Fibroblast of peridontal ligament (primary cell): ENCODE measurements at regions not wholly inside any gene's neighbourhood (a gene's known extent, or its start where the extent isn't known, plus 50 kb on each side); places are given as distances from the start of the nearest gene placed in this dataset.
"Not testable (repeated sequence)": the region's sequence is repeated elsewhere in the genome, so short reads cannot be mapped to it uniquely, and the experiment has no call there.

Experiments
- DNase-seq: peaks from one replicate; pipeline ENCODE4 v3.0.0-alpha.2; 2010; ENCODE audit errors: extremely low read depth

DNA sequence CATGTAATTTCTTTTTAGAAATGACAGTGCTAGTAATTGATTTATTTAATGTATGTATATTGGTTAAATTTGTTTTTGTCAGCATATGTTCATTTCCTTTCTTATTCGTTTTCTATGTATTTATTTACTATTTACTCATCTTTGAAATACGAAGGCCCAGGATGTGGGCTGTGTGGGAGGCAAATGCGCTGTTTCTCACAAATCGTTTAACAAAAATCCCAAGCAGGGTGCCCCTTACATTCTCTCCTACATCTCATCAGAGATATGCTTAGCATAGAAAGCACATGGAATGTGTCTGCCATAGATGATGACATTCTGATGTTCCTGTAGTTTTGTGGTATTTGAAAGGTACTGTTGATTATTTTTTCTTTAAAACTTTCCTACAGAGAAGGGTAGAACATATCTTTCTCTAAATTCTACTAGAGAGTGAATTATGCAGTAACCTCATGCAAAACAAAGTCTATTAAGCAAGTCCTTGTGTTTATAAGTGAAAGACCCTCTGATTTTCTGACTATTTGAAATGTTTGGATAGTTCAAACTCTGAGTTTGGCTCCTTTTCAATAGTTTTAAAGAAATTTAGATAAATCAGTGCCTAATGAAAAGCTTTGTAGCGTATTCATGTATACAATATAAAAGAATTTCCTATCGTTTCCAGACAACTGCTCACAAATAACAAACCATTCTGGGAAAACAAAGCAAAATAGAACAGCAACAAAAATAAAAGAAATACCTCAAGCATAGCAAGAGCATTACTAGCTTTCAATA is 111.1 kb upstream of the VGLL3 start:
- DNase-seq, result no peak

DNA sequence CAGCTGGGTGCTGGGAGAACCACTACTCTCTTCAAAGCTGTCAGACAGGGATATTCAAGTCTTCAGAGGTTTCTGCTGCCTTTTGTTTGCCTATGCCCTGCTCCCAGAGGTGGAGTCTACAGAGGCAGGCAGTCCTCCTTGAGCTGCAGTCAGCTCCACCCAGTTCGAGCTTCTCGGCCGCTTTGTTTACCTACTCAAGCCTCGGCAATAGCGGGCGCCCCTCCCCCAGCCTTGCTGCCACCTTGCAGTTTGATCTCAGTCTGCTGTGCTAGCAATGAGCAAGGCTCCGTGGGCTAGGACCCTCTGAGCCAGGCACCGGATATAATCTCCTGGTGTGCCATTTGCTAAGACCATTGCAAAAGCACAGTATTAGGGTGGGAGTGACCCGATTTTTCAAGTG is 106.8 kb upstream of the VGLL3 start:
- not testable (repeated sequence) for DNase-seq

DNA sequence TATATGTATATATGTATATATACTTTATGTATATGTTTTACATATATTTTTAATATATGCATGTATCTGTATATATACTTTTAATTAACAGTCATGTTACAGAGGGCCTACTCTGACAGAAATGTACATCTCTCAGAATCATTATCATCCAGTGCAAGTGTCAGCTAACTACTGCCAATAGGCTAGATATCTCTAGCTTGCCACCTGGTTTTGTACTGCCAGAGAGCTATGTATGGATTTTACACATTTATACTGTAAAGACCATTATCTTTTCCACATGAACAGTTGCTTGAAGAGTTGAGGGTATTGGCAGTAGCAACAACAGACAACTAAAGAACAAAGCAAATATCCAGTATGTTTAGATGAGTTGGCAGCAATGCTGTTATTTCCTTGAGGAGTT is 99.7 kb upstream of the VGLL3 start:
- peak; percentile 15 for DNase-seq

DNA sequence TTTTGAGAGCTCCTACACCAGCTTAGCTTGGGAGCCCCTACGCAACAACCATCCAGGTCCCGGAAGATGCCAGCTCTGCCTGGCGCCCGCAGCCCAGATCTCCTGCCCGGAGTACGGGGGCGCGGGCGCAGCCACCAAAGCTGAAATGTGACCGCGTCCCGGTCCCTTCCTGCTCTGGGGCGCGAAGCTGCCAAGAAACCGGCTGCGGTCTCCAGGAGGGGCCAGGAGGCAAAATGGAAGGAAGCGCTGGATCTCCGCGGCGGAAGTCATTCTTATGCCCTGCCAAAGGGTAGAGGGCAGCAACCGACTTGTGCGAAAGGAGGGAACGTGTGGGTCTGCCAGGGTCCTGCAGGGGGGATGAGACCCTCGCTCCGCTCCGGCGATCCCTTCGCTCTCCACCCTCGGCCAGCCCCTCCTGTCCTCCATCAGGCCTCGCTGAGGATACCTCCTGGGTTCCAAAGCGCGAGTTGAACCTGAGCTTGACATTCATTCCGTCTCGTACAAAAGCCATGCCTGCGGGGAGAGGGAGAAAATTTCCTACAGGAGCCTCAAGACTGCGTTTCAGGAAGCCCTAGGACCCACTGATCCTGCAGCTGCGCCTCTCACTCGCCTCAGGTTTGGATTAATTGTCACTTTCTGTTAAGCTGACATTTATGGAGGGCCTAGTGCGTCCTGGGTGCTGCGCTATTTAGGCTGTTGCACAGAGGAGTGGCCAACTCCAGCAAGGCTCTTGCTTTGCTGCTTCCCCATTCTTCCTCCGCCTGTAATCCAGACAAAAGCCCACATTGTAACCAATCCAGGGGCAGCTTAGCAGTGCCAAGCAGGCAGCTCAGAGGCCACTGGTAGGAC is 98.3 kb upstream of the VGLL3 start:
- peak; percentile 93 for DNase-seq

DNA sequence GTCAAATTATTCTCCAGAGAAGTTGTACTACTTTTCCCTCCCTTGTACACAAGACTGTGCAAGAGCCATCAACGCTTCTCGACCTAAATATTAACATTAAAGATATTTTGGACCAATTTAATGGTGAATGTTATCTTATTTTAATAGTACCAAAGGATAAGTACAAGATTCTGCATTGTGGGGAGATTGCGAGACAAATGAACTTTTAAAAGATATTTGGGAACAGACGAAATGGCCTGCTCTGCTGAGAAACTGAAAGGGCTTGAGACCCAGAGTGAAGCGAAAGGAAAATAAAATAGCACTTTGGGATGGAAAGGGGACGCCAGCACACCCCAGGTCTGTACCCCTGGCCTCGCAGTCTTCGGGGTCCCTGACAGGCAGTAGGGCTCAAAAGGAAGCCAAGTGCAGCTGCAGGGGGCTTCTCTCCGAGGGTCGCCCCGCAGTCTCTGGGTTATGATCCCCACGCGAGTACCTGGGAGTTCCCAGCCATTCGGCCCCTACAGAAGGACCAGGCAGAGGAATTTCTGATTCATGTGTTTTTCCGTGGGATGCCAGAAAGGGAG is 97.6 kb upstream of the VGLL3 start:
- peak; percentile 52 for DNase-seq

DNA sequence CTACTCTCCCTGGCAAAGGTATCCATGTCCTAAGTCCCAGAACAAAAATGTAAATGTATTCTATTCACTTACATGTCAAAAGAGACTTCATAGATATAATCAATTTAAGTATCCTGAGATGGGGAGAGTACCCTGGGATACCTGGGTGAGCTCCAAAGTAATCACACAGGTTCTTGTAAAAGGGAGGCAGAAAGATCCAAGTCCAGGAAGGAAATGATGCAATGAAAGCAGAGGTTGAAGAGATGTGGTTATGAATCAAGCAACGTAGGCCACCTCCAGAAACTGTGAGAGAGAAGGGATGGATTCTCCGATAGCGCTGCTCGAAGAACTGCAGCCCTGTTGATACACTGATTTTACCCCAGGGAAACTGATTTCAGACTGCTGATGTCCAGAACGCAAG is 93.9 kb upstream of the VGLL3 start:
- DNase-seq, result no peak

DNA sequence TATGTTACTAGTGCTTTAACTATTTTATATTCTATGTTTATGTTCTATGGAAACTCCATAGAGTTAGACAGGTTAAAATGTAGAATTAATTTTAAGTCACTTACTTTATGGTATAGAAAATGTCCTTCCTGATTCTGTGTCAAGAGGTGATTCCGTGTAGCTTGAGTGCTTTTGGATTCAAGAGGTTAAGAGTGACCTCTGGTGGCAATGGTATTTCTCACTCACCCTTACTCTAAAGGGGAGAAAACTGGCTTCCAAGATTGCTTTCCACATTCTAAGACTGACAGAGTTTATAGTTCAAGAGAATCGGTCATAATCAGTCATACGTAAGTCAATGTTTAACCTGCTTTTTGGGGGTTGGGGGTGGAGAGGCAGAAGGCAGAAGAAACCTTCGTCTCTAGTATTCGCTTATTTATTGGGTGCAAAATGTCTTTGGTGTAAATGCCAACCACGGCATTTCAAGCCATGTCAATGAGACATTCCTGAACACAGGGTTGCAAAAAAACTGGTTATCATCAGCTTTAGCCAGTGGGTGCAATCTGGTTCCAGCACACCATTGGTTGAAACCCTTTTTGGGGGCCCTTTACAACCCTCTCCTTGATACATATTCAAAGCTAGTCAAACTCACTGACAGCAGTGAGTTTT is 92.0 kb upstream of the VGLL3 start:
- peak; percentile 90 for DNase-seq

DNA sequence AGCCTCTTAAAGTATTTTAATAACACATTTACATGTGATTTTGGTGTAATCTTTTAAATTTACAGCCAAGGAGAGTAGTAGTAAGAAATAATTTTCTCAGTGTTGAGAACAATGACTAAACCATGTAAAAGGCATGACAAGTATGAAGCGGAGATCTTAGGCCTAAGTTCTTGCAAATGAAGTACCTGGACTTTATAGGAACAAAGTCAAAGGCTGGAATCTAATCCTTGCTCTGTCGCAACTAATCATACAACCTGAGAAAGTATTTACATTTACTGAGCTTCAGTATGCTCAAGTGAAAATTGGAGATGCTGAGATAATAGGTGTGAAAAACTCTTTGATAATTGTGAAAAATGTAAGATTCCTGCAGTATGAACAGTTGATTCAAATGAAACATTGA is 86.4 kb upstream of the VGLL3 start:
- no peak for DNase-seq

DNA sequence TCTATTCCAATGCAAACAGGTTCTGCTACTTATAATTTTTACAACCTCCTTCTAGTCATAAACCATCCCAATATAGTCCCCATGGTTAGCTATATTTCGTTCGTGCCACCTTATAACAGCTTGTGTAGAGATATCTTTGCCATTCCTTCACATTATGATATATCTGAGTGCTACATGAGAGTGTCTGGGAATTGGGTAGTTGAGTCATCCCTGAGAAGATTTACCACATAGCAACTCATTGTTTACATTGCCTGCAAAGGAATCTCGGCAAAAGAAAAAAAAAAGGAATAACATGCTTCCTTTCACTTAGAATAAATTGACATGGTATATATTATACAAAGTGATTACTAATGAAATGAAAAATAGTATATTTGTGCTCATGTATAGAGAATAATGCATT is 86.0 kb upstream of the VGLL3 start:
- peak; percentile 88 for DNase-seq

DNA sequence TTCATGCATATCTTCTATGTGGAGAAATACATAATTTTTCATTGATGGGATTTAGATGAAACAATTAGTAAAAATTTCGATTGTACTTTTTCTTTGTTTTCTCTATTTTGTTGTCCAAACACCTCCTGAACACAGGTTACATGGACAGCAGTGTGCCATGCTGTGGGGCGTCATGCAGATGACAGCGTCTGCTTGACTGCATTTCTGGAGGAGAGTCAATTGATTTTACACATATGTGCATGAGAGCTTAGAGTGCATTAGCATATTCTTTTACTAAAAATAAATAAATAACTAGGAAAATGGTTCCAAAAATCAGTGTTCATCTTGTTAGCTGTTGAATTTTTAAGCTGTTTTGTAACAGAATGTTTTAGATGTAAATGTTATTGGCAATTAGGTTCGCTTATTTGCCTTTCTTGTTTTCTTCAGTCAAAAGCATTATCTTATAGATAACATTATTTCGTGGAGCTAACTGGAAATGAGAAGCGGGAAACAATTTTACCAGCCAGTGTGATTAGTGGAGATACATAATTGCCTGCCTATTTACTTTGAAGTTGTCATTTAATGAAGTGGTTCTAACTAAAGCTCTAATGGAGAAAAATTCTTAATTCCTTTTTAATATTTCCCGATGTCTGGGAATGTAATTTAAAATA is 82.7 kb upstream of the VGLL3 start:
- DNase-seq, result no peak

DNA sequence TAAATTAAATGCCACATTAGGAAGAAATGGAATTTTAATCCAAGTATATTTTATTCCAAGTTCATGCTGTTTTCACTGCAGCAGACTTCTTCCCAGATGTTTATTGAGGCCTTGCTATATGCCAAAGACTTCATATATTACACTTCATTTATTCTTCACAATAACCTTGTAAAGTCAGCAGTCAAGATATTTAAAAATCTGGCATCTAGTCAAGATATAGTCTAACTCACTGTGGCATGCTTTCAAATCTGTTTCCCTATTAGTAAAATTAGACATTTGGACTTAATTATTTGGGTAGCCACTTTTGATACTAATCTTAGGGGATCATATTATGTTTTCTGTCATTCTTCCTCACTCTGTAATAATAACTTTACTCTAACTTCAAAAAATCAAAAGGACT is 81.5 kb upstream of the VGLL3 start:
- no peak for DNase-seq

DNA sequence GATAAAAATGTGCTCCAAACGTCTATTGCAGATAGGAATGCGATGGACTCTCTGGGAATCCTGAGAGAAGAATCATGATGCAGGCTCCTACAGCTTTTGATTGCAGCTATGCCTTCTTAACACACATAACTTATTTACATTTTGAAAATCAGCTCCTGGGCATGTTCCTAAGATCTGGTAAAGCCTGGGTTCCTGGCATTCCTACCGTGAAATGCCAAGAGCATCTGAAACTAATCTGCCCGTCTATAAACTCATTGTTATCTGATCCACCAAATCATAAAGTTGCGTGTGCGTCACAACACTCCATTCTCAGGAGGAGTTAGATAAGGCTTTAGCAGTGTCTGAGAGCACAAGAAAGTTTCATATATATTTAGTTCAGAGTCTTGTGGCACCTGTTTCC is 79.0 kb upstream of the VGLL3 start:
- peak; percentile 94 for DNase-seq

DNA sequence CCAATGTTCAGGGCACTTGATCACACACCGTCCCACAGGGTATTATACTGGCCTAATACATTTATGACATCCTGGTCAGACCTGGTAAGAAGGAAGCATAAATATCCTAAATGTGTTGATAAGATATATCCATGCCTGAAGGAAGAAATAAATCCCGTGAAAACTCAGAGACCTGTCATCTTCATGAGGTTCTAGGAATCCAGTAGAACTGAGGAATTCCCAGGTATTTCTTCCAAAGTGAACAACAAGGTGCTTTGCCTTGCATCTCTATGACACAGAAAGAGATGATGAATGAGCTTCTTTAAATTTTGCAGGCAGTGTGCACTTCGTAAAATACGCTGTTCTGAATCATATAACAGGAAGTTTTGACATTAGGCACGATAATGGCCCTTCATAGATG is 78.1 kb upstream of the VGLL3 start:
- DNase-seq, result no peak

DNA sequence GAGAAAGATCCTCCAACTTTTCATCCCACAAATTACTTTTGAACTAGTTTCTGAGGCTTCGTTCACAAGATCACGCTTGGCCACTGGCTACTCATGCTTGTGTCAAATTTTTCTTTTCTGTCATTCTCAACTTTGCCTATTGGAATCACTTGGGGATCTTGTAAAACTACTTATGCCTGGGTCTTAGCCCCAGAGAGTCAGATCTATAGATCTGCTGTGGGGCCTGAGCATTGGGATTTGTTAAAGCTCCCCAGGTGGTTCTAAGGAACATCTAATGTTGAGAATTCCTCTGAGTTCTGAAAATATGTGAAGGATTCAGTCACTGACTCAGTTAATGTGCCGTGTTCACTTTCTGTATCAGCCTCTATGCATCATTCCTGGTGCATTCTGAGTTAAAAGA is 71.7 kb upstream of the VGLL3 start:
- no peak for DNase-seq

DNA sequence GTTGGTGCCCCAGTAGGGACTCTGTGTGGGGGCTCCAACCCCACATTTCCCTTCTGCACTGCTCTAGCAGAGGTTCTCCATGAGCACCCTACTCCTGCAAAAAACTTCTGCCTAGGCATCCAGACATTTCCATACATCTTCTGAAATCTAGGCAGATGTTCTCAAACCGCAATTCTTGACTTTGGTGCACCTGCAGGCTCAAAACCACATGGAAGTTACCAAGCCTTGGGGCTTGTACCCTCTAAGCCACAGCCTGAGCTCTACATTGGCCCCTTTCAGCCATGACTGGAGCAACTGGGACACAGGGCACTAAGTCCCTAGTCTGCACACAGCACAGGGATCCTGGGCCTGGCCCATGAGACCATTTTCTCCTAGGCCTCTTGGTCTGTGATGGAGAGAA is 66.5 kb upstream of the VGLL3 start:
- DNase-seq, result no peak

DNA sequence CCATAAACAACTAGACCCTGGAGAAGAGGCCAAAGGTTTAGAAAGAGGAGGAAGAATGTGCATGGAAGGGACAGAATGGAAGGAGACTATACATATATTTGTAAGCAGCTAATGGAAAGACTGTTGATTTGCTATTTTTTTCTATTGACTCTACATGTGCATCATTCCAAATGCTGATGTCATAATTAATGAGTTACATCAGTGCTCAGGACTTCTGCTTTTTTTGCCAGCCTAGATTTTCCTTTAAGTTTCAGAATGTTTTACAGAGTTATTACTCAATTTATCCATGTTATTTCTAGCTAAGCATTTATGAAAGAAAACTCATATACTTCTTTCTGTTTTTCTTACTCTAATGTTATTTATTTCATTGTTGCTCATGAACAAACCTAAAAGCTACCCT is 62.6 kb upstream of the VGLL3 start:
- DNase-seq, result peak; percentile 33

DNA sequence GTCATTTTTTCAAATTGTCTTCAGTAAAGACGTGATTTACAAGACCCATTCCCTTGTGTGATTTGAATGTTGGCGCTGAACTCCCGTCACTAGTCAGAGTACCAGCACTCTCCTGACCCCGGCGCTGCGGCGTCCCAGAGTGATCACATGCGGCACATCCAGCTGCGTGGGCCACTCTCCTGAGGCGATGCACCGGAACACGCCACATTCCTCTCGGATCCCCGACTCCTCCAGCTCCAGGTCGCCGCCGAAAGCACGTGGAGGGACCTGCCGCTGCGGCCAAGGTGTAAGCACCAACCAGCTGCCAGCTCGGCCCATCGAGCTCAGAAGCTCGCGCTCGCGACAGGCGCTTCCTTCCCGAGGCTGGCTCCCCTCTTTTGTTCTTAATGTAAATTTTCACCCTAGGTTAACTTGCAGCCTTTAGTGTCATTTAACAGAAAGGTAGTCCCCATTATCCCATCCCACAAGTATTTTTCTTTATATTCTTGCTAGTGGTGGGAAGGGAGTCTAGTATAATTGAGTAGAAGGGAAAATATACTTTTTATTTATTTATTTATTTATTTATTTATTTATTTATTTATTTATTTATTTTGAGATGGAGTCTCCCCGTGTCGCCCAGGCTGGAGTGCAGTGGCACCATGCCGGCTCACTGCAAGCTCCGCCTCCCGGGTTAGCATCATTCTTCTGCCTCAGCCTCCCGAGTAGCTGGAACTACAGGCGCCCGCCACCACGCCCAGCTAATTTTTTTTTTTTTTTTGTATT is 61.7 kb upstream of the VGLL3 start:
- DNase-seq, result no peak

DNA sequence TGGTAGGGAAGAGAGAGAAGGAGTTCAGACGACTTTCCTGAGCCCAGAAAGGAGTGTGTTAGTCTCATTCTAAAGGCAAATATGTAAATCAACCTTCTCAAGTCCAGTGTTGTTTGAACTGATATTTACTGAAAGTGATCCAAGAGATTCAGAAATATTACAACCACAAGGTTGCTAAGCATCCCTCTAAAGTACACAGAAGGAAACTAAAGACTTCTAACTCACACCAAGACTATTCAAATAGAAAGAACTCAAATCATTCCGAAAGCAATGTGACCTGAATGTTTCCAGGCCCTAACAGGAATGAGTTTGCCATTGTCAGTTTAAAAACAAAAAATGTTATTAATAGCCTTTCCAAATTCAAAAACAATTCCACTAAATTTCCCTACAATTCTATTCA is 56.9 kb upstream of the VGLL3 start:
- peak; percentile 44 for DNase-seq

DNA sequence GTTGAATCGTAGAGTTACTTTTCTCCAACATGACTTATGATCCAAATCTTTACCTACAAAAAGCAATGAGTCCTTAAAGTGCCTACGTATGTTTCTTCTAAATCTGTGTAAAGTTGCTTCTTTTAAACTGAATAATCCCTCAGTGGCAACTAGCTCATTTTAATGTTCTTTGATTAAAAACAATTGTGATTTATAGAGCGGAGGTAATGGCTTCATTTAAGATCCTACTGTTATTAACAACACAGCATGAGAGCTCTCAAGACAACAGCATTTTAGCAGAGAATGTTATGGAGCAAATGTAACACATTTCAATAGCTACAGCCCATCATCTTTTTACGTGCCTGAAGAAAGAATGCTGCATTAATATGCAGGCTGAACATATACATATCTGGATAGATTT is 55.3 kb upstream of the VGLL3 start:
- DNase-seq, result no peak

DNA sequence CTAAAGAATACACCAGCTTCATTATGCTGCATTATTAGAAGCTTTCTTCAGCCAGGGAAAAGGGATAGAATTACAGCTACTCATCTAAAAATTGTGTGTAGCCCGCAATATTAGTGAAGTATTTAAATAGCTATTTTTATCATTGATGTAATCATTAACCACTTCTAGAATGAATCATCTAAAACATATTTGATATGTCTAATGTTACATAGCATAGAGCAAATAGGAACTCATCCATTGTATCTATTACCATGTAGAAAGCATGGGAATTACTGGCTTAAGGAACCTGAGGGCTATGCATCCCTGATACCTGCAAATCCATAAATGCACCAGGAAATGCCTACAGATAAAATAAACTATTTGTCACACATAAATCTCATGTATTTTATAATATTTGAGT is 54.5 kb upstream of the VGLL3 start:
- no peak for DNase-seq

DNA sequence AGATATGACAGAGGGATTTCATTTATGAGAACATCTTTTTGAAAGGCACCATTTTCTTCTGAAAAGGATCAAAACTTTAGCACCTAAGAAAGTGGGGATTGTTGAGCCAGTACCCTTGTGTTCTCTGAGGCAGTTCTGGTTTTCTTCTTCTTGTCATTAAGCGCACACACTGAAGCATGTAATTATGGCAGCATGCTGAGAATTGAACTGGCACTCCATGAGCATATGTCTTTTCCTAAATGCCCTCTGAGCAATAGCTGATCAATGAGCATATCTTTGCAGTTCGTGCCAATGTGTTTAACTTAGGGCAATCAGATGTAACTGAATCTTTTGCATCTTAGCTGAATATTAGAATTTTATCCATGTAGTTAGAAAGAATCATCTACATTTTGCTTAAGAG is 53.9 kb upstream of the VGLL3 start:
- DNase-seq, result no peak
